Nephron progenitor cell (in vitro differentiated cells): ENCODE measurements at regions not wholly inside any gene's neighbourhood (a gene's known extent, or its start where the extent isn't known, plus 50 kb on each side); places are given as distances from the start of the nearest gene placed in this dataset.

ENCODE experiments used
- DNase-seq: peaks from one replicate; pipeline ENCODE4 v3.0.0; 2021
- H3K27ac Mint-ChIP-seq: 2 replicates; pipeline ENCODE4 v1.8.0; 2021; ENCODE audit warnings: mild to moderate bottlenecking, moderate library complexity, mixed read lengths
- H3K27me3 Mint-ChIP-seq: 2 replicates; pipeline ENCODE4 v1.8.0; 2021; ENCODE audit warnings: mild to moderate bottlenecking, low read depth, mixed read lengths; ENCODE audit not compliant: poor library complexity
- H3K36me3 Mint-ChIP-seq: 2 replicates; pipeline ENCODE4 v1.8.0; 2021; ENCODE audit warnings: low read depth, mixed read lengths
- H3K4me1 Mint-ChIP-seq: 2 replicates; pipeline ENCODE4 v1.8.0; 2021; ENCODE audit warnings: mixed read lengths
- H3K4me3 Mint-ChIP-seq: 2 replicates; pipeline ENCODE4 v1.8.0; 2021; ENCODE audit warnings: mild to moderate bottlenecking, moderate library complexity, mixed read lengths
- H3K9me3 Mint-ChIP-seq: 2 replicates; pipeline ENCODE4 v1.8.0; 2021; ENCODE audit warnings: mild to moderate bottlenecking, moderate library complexity, mixed read lengths
- CTCF ChIP-seq: fragments of 200-600 bp; sonication (generic); IDR thresholded peaks from 2 replicates; pipeline ENCODE4 v1.5.0; 2021; ENCODE audit warnings: antibody characterized with exemption

- H3K4me3 Mint-ChIP-seq, result no peak overlapping the region
Observed at GRCh38 chr10:121069061-121069850, 218.1 kb downstream of the WDR11 start.

GRCh38 chr10:121070275-121071070 is 219.3 kb downstream of the WDR11 start:
- H3K36me3 Mint-ChIP-seq, result peaks cover 3% of the 10 kb centered on the region
- no peak for DNase-seq
- H3K27me3 Mint-ChIP-seq, result no peaks in the 10 kb centered on the region
- peaks cover 7% of the 10 kb centered on the region for H3K9me3 Mint-ChIP-seq
- H3K4me1 Mint-ChIP-seq, result peaks cover 24% of the 10 kb centered on the region
- H3K27ac Mint-ChIP-seq, result no peak overlapping the region
- H3K4me3 Mint-ChIP-seq, result no peak overlapping the region
- TF ChIP-seq CTCF, result peak; percentile 42

More at GRCh38 chr10:121069061-121069850, 218.1 kb downstream of the WDR11 start:
- H3K27ac Mint-ChIP-seq, result no peak overlapping the region
- TF ChIP-seq CTCF, result no peak
- H3K27me3 Mint-ChIP-seq, result no peaks in the 10 kb centered on the region
- H3K9me3 Mint-ChIP-seq, result peaks cover 7% of the 10 kb centered on the region
- peaks cover 3% of the 10 kb centered on the region for H3K36me3 Mint-ChIP-seq
- peaks cover 28% of the 10 kb centered on the region for H3K4me1 Mint-ChIP-seq
- no peak for DNase-seq

- DNase-seq, result no peak
- TF ChIP-seq CTCF, result no peak
- Mint-ChIP-seq H3K36me3 (peaks cover 3% of the 10 kb centered on the region), H3K4me1 (peaks cover 27% of the 10 kb centered on the region), H3K4me3 (no peak overlapping the region), H3K27me3 (no peaks in the 10 kb centered on the region), H3K27ac (peak overlapping the region; percentile 20), H3K9me3 (peaks cover 7% of the 10 kb centered on the region)
Observed at GRCh38 chr10:121071901-121072300, 220.7 kb downstream of the WDR11 start.

- Mint-ChIP-seq H3K4me3 (no peak overlapping the region), H3K36me3 (no peaks in the 10 kb centered on the region), H3K9me3 (peaks cover under 1% of the 10 kb centered on the region), H3K4me1 (peaks cover 44% of the 10 kb centered on the region), H3K27me3 (no peaks in the 10 kb centered on the region), H3K27ac (no peak overlapping the region)
- no peak for DNase-seq
- TF ChIP-seq CTCF, result no peak
Observed at GRCh38 chr10:121073728-121074127, 222.6 kb downstream of the WDR11 start.

- no peaks in the 10 kb centered on the region for H3K27me3 Mint-ChIP-seq
- H3K36me3 Mint-ChIP-seq, result no peaks in the 10 kb centered on the region
- DNase-seq, result no peak
- peaks cover 3% of the 10 kb centered on the region for H3K9me3 Mint-ChIP-seq
- H3K4me3 Mint-ChIP-seq, result no peak overlapping the region
- no peak for TF ChIP-seq CTCF
- H3K27ac Mint-ChIP-seq, result no peak overlapping the region
- H3K4me1 Mint-ChIP-seq, result peaks cover 48% of the 10 kb centered on the region
Observed at GRCh38 chr10:121076776-121077715, 225.9 kb downstream of the WDR11 start.
